DMS79 treated with DMSO at 0.1 percent for 48 hours (cell line): ENCODE measurements at regions not wholly inside any gene's neighbourhood (a gene's known extent, or its start where the extent isn't known, plus 50 kb on each side); places are given as distances from the start of the nearest gene placed in this dataset.

Source experiments
- DNase-seq: peaks from one replicate; lab custom pipeline; 2025; lab: John Stamatoyannopoulos, UW

- DNase-seq = no peak
Observed at GRCh38 chr20:20933142-20933958, 172.8 kb downstream of the LINC00237 start.

GRCh38 chr20:20932156-20932555, 174.0 kb downstream of the LINC00237 start:
- no peak for DNase-seq

GRCh38 chr20:20931632-20932031, 174.5 kb downstream of the LINC00237 start:
- no peak for DNase-seq

GRCh38 chr20:20931024-20931423, 175.1 kb downstream of the LINC00237 start:
- no peak for DNase-seq

GRCh38 chr20:20930500-20930899, 175.7 kb downstream of the LINC00237 start:
- no peak for DNase-seq

- DNase-seq = no peak
Observed at GRCh38 chr20:20929341-20929740, 176.8 kb downstream of the LINC00237 start.

GRCh38 chr20:20926222-20926905, 179.8 kb downstream of the LINC00237 start:
- no peak for DNase-seq

- DNase-seq = no peak
Observed at GRCh38 chr20:20920433-20920832, 185.7 kb downstream of the LINC00237 start.

GRCh38 chr20:20915844-20916243, 190.3 kb downstream of the LINC00237 start:
- no peak for DNase-seq

- no peak for DNase-seq
Observed at GRCh38 chr20:20904501-20904831, 192.0 kb upstream of the RALGAPA2 start.

- DNase-seq = no peak
Observed at GRCh38 chr20:20903773-20904500, 191.5 kb upstream of the RALGAPA2 start.

- no peak for DNase-seq
Observed at GRCh38 chr20:20897922-20898321, 185.5 kb upstream of the RALGAPA2 start.

GRCh38 chr20:20897145-20897544, 184.7 kb upstream of the RALGAPA2 start:
- no peak for DNase-seq

- no peak for DNase-seq
Observed at GRCh38 chr20:20896606-20897005, 184.2 kb upstream of the RALGAPA2 start.

GRCh38 chr20:20895537-20895936, 183.1 kb upstream of the RALGAPA2 start:
- no peak for DNase-seq

GRCh38 chr20:20894753-20895152, 182.3 kb upstream of the RALGAPA2 start:
- DNase-seq = peak; percentile 11

GRCh38 chr20:20894280-20894679, 181.8 kb upstream of the RALGAPA2 start:
- peak; percentile 2 for DNase-seq

GRCh38 chr20:20892328-20892727, 179.9 kb upstream of the RALGAPA2 start:
- DNase-seq = no peak

- DNase-seq = no peak
Observed at GRCh38 chr20:20890751-20891150, 178.3 kb upstream of the RALGAPA2 start.

GRCh38 chr20:20888936-20889335, 176.5 kb upstream of the RALGAPA2 start:
- DNase-seq = no peak

- DNase-seq = no peak
Observed at GRCh38 chr20:20888266-20888656, 175.8 kb upstream of the RALGAPA2 start.

- DNase-seq = no peak
Observed at GRCh38 chr20:20887593-20888265, 175.3 kb upstream of the RALGAPA2 start.
